HG03108 (cell line): ENCODE measurements at regions not wholly inside any gene's neighbourhood (a gene's known extent, or its start where the extent isn't known, plus 50 kb on each side); places are given as distances from the start of the nearest gene placed in this dataset.
A peak's percentile ranks its signal among the peaks of the same experiment; 100 is the strongest.
"Not testable (repeated sequence)": the region's sequence is repeated elsewhere in the genome, so short reads cannot be mapped to it uniquely, and the experiment has no call there.

Source experiments
- ATAC-seq: cut with Tn5 transposase; IDR thresholded peaks from one replicate; pipeline ENCODE4 v1.9.1; 2021; ENCODE audit warnings: moderate library complexity; ENCODE audit not compliant: unreplicated experiment

GRCh38 chr6:12348530-12349511 lies 58.7 kb downstream of the EDN1 start:
- ATAC-seq, result no peak

- ATAC-seq, result no peak
Measured at GRCh38 chr6:12350644-12351170, 60.5 kb downstream of the EDN1 start.

- ATAC-seq, result no peak
Measured at GRCh38 chr6:12351672-12352071, 61.5 kb downstream of the EDN1 start.

- ATAC-seq, result no peak
Measured at GRCh38 chr6:12353731-12354130, 63.6 kb downstream of the EDN1 start.

- peak; percentile 68 for ATAC-seq
Measured at GRCh38 chr6:12354499-12354898, 64.3 kb downstream of the EDN1 start.

- ATAC-seq, result no peak
Measured at GRCh38 chr6:12355354-12355753, 65.2 kb downstream of the EDN1 start.

- no peak for ATAC-seq
Measured at GRCh38 chr6:12356431-12356830, 66.3 kb downstream of the EDN1 start.

GRCh38 chr6:12356983-12357972 lies 67.1 kb downstream of the EDN1 start:
- peak; percentile 50 for ATAC-seq

- no peak for ATAC-seq
Measured at GRCh38 chr6:12359036-12359435, 68.9 kb downstream of the EDN1 start.

GRCh38 chr6:12361042-12361765 lies 71.0 kb downstream of the EDN1 start:
- ATAC-seq, result no peak

GRCh38 chr6:12363277-12363650 lies 73.1 kb downstream of the EDN1 start:
- not testable (repeated sequence) for ATAC-seq

- peak; percentile 78 for ATAC-seq
Measured at GRCh38 chr6:12363651-12364381, 73.7 kb downstream of the EDN1 start.

- ATAC-seq, result no peak
Measured at GRCh38 chr6:12364621-12365020, 74.5 kb downstream of the EDN1 start.

- no peak for ATAC-seq
Measured at GRCh38 chr6:12366731-12367130, 76.6 kb downstream of the EDN1 start.

- ATAC-seq, result no peak
Measured at GRCh38 chr6:12367412-12367811, 77.3 kb downstream of the EDN1 start.

- no peak for ATAC-seq
Measured at GRCh38 chr6:12369355-12369754, 79.2 kb downstream of the EDN1 start.

GRCh38 chr6:12369781-12370262 lies 79.7 kb downstream of the EDN1 start:
- peak; percentile 50 for ATAC-seq

GRCh38 chr6:12371151-12371550 lies 81.0 kb downstream of the EDN1 start:
- ATAC-seq, result peak; percentile 1

- ATAC-seq, result peak; percentile 56
Measured at GRCh38 chr6:12371641-12372146, 81.5 kb downstream of the EDN1 start.
